OCI-M1 (cell line): ENCODE measurements at regions not wholly inside any gene's neighbourhood (a gene's known extent, or its start where the extent isn't known, plus 50 kb on each side); places are given as distances from the start of the nearest gene placed in this dataset.
"Not testable (repeated sequence)": the region's sequence is repeated elsewhere in the genome, so short reads cannot be mapped to it uniquely, and the experiment has no call there.

Experiments
- DNase-seq: peaks from one replicate; lab custom pipeline; 2025; lab: John Stamatoyannopoulos, UW

GRCh38 chr4:81595798-81596610, 124.3 kb upstream of the RASGEF1B start:
- DNase-seq: no peak

DNA sequence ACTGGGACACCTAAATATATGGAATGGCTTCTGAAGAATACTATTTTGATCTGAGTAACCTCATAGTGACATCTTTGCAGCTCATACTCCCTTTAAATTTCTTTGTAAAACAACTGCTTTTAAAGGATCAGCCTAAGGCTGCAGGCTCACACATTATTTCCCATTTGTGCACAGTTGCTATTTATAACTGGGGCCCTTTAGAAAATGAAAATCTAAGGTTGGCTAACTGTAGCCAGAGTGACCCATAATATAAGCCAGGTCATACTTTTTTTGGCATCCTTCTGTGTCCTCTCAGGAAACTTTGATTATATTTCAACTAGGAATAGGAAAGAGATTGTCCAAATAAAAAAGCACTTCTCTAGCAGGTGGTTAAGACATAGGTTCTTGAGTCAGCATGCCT, 123.6 kb upstream of the RASGEF1B start:
- no peak for DNase-seq

- DNase-seq: no peak
These were observed 122.9 kb upstream of the RASGEF1B start for GRCh38 chr4:81594490-81595159.

- no peak for DNase-seq
These were observed 121.0 kb upstream of the RASGEF1B start for GRCh38 chr4:81592701-81593100.

GRCh38 chr4:81590596-81590995, 118.9 kb upstream of the RASGEF1B start:
- no peak for DNase-seq

DNA sequence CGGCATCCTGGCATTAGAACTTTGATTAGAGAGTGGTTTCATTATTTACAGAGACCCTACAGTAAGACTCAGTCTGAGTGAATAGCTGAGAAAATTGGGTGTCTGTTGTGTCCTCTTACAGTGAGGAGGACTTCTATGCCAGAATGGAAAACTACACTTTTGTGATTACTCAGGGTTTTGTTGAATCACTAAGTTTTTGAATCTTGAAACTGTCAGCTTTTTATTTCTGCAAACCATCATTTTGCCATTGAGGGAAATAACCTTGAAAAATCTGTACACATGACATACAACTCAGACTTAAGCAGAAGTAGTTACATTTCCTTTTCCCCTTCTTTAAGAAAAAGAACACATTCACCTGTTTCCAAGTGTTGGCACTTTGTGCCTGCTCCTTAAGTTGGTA, 117.6 kb upstream of the RASGEF1B start:
- DNase-seq: no peak

DNA sequence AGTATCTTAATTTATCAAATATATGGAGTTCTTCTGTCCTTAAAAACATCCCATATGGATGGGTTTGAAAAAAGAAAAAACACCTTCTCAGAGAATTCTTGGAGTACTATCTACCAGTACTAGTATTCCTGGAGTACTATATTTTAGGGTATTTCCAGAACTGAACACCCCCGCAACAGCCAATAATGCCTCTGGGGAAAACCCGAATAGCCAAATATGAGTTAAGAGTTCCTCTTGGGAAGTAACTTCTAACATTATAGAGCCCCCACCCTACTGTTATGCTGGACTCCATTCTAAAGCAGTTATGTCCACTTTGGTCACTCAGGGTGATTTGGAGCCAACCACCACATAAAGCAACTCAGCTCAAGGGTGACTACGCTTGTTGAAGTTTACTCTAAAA, 115.0 kb upstream of the RASGEF1B start:
- no peak for DNase-seq

- DNase-seq: not testable (repeated sequence)
These were observed 109.3 kb upstream of the RASGEF1B start for GRCh38 chr4:81580994-81581374.

DNA sequence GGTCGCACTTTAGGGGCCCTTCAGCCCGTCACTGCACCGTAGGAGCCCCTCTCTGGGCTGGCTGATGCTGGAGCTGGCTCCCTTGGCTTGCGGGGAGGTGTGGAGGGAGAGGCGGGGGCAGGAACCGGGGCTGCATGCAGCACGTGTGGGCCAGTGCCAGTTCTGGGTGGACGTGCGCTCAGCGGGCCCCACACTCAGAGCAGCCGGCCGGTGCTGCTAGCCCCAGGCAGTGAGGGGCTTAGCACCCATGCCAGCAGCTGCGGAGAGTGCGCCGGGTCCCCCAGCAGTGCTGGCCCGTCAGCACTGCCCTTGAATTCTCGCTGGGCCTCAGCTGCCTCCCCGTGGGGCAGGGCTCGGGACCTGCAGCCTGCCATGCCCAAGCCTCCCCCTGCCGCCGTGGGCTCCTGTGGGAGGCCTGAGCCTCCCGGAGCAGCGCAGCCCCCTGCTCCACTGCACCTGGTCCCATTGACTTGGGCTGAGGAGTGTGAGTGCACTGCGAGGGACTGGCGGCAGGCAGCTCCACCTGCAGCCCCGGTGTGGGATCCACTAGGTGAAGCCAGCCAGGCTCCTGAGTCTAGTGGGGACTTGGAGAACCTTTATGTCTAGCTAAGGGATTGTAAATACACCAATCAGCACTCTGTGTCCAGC, 108.8 kb upstream of the RASGEF1B start:
- DNase-seq: no peak

DNA sequence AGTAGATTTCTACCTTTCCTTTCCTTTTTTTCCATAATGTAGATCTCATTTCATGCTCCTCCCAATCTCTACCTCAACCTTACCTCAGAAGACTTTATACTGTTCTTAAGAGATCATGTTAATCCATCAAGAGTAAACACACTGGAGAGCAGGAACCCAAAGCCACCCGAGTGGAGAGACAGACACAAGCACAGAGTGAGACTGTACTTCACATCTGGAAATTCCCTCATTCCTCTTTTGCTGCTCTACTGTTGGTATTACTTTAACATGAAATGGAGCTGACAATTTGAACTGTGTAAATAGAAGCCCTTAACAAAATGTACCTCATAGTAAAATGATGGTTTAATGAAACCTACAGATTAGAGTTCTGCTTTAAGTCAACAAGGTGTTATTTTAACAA, 105.7 kb upstream of the RASGEF1B start:
- DNase-seq: no peak

DNA sequence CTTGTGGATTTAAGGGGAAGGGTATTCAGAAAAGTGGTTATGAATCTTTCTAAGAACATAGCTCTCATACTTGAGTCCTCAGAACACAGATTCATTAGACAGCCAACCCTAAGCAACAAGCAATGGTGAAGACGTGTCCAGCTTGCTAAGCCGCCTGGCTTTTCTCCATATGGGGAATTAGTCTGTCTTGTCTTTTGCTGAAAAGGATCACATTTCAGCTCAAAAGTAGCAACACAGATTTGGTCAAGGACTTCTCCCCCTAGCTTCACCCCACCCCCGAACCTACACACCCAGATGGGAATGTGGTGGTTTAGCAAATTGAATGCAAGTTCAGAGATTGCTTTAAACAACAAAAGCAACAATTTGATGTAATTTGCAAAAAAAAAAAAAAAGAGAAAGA, 103.3 kb upstream of the RASGEF1B start:
- DNase-seq: no peak

- DNase-seq: no peak
These were observed 102.1 kb upstream of the RASGEF1B start for GRCh38 chr4:81573840-81574239.

GRCh38 chr4:81572402-81572801, 100.7 kb upstream of the RASGEF1B start:
- DNase-seq: no peak

DNA sequence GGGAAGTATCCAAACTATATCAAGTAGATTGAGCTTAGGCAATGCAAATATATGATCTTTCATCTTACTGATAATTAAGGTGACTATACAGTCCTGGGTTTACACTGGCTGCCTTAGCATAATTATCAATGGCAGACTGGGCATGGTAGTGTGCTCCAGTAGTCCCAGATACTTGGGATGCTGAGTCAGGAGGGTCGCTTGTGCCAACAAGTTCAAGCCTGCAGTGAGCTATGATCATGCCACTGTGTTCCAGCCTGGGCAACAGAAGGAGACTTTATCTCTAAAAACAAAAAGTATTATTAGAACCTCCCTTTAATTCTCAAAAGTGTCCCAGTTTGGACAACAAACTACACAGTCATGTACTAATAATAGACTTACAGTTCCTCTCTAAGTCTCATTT, 99.4 kb upstream of the RASGEF1B start:
- no peak for DNase-seq

GRCh38 chr4:81566161-81566591, 94.5 kb upstream of the RASGEF1B start:
- no peak for DNase-seq

DNA sequence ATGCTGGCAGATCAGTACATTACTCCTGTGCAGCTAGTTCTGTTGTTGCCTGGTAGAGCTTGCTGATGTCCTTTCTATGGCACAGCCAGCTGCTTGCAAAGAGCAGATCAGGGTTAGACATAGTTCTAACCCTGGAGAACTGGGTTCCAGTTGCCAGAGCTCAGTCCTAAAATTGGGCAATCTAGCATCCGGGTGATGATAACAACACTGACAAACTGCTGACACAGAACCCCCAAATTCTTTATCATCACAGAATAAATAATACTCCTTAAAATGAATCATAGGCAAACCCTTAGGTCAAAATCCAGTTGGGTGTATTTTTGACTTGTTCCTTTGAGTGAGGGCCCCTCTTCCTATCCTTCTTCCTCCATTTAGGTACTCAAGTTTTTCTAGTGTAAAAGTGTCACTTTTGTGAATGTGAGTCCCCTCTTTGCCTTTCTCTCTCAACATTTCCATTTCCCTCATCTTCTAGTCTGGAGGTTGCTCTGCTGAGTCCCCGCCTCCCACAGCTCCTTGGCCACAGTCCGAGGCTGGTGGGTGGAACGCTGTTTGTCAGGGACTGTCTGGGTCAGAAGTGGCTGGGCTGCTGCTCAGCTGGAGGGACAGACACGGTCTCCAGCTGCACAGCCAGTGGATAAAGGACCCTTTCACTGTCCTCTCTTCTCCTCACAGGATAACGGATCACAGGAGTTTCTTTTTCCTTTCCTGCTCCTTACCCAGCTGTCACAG, 93.6 kb upstream of the RASGEF1B start:
- peak; percentile 7 for DNase-seq

DNA sequence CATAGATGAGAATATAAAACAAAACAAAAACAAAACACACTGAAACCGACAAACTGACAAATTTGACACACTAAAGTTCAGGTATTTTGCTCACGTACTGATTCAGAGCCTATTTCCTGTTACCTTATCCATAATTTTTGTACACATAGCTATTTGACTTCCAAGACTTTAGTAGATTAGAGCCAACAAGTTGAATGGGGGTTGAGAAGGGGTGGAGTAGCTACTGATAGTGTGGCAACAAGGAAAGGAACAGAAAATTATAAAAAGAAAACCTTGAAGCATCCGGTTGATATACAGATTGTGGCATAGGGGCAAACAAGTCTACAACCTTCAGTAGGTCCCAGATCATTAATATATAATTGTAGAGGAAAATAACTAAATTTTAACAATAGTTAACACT, 92.3 kb upstream of the RASGEF1B start:
- no peak for DNase-seq

GRCh38 chr4:81562093-81562492, 90.4 kb upstream of the RASGEF1B start:
- DNase-seq: no peak

DNA sequence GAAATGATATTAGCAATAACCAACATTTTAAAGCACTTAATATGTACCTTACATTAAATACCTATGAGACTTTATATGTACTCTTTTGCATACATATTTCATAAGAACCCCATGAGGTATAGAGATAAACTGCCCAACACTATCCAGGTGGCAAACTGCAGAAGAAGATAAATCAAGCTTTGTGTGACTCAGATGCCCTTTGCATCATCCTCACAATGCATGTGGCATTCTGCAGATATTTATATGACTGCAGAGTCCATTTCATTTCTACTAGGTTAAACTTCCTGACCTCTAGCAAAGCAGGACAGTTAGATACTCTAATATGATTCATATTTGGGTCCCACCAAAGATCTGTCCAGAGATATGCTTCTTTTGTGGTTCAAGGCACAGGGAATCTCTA, 85.6 kb upstream of the RASGEF1B start:
- no peak for DNase-seq

GRCh38 chr4:81555489-81555888, 83.8 kb upstream of the RASGEF1B start:
- DNase-seq: no peak

- no peak for DNase-seq
These were observed 80.4 kb upstream of the RASGEF1B start for GRCh38 chr4:81552086-81552485.

DNA sequence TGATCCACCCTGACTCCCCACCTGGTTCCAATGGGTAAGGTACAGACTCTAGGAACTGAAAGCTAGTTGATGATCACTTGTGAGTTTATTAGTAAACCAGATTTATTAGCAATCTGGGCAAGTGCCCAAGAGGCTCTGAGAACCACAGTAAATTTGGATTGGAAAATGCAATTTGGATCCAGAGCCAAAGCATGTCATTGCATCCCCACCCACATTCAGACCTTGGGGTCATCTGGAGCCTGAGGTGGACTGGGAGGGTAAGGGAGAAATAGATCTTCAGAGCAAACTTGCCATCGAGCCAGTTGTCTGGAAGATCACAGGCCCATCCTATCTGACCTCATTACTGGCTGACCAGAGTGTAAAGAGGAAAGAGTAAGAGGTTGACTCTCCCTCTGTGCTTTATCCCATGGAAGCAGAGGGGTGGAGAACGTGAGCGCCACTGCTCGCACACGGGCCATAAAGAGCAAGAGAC, 78.7 kb upstream of the RASGEF1B start:
- no peak for DNase-seq
